Large intestine (tissue), 3 donors: ENCODE measurements at regions not wholly inside any gene's neighbourhood (a gene's known extent, or its start where the extent isn't known, plus 50 kb on each side); places are given as distances from the start of the nearest gene placed in this dataset.

ENCODE experiments used
- DNase-seq, 2 donors: peaks; one replicate each; pipeline versions ENCODE4 v3.0.0 to v3.0.0-alpha.2; 2013
- H3K27ac ChIP-seq: one replicate; pipeline ENCODE4 v1.5.1; 2013; ENCODE audit warnings: low read length
- H3K27me3 ChIP-seq: 2 replicates; pipeline ENCODE4 v1.6.1; 2013; ENCODE audit warnings: low read length; ENCODE audit not compliant: control insufficient read depth, insufficient read depth
- H3K36me3 ChIP-seq: 2 replicates; pipeline ENCODE4 v1.6.1; 2013; ENCODE audit warnings: low read length; ENCODE audit not compliant: control insufficient read depth, insufficient read depth
- H3K4me1 ChIP-seq: one replicate; pipeline ENCODE4 v1.6.1; 2013; ENCODE audit warnings: low read length; ENCODE audit not compliant: control insufficient read depth, insufficient read depth
- H3K4me3 ChIP-seq: one replicate; pipeline ENCODE4 v1.5.1; 2013; ENCODE audit warnings: low read length
- H3K9me3 ChIP-seq: one replicate; pipeline ENCODE4 v1.6.1; 2013; ENCODE audit warnings: mild to moderate bottlenecking, low read depth, low read length, moderate library complexity; ENCODE audit not compliant: control insufficient read depth
- WGBS: methylation state at CpG from one replicate; pipeline ENCODE4 v1.1.5; 2013; ENCODE audit warnings: low lambda C conversion rate; ENCODE audit not compliant: insufficient coverage; 5-methylcytosine and 5-hydroxymethylcytosine counted together

DNA sequence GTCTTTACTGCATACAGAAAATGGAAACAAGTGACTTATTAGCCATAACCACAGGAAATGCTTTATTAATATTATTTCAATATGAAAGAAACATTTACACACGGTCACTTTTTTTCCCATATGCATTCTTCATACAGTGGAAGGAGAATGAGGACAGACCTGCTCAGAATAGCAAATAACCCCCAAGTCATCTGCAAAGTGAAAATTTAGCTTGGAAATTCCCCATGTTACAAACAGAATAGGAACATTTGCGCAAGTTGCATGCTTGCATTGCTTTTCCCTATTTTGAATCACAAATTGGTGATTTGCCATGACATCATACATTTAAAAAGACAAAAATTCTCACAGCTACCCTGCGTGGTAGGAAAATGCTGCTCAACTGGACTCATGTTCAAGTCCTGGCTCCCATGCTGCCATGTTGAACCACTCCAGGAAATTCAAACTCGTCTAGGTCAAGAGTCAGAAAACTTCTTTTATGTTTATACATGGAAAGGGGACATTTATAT lies 102.0 kb downstream of the GP2 start:
- 100% methylated on average over 2 of the region's 4 CpGs for WGBS
- Histone ChIP-seq H3K36me3 (no peaks in the 10 kb centered on the region), H3K27me3 (no peaks in the 10 kb centered on the region), H3K27ac (no peak overlapping the region), H3K4me1 (no peaks in the 10 kb centered on the region), H3K4me3 (no peak overlapping the region), H3K9me3 (no peaks in the 10 kb centered on the region)
- no peak for DNase-seq

DNA sequence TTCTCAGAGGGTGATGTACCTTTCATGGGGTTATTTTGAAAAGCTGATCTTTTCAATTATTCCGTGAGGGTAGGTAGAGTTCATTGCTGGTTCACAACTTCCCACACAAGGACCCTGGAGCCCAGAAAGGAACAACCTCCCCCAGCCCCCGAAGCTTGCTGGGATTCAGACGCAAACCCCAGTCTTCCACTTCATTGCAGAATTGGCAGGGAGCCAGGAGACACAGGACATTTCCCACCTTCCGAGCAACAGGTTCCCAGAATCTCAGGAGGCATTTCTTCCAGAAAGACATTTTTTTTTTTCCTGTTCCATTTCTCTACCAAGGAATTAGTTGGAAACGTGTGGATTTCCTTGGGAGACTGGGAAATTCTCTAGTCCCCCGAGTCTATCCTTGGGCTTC lies 106.1 kb downstream of the GP2 start:
- no peaks in the 10 kb centered on the region for H3K9me3 ChIP-seq
- H3K36me3 ChIP-seq: no peaks in the 10 kb centered on the region
- H3K4me1 ChIP-seq: no peaks in the 10 kb centered on the region
- no peak overlapping the region for H3K27ac ChIP-seq
- 100% methylated on average over 1 of the region's 6 CpGs for WGBS
- no peak overlapping the region for H3K4me3 ChIP-seq
- DNase-seq: no peak
- H3K27me3 ChIP-seq: no peaks in the 10 kb centered on the region

DNA sequence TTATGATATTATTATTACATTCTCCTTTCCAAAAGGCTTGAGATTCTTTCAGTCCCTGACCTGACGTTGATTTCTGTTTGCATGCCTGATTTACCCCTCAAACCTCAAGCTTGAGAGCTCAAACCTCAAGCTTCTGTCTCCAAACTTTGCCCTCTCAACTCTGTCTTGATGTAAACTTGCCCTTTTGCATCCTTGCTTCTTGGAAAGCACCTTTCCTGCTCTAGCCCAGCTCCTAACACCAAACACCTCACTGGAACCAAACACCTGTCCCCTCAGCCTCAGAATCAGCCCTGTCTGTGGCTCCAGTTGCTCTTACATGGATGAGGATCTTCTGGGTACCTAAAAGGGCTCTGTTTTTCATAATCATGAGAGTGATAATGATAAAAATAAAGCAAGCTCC lies 109.2 kb downstream of the GP2 start:
- Histone ChIP-seq H3K27ac (no peak overlapping the region), H3K9me3 (no peaks in the 10 kb centered on the region), H3K36me3 (no peaks in the 10 kb centered on the region), H3K4me1 (no peaks in the 10 kb centered on the region), H3K4me3 (no peak overlapping the region), H3K27me3 (no peaks in the 10 kb centered on the region)
- no peak for DNase-seq
- no CpG with 5 or more reads among the region's 1 CpG for WGBS

DNA sequence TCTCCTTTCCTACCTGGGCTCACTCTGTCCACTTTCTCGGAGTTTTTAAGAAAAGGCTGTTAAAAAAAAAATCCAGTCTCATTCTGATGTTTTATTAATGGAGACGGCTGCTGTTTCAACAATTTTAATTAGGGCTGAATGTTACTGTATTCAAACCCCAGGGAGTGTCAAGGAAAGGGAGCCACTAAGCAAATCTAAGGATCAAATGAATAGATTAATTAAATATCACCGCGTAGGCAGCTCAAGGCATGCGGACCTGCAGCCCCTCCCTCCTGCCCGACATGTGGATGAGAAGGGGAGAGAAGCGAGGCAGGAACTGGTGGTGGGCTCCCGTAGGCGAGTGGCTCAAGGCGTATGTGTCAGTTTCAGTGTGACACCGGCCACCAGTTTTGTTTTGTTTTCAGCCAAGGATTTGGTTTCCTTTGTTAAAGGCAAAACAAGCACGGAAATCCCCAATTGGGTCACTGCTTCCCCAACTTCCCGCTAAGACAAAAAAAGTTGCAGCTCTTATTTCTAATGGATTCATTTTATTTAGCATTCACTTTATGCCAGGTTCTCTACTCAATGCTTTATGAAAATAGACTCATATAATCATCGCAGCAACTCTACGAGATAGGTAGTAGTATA lies 110.6 kb downstream of the GP2 start:
- WGBS: 89% methylated on average over 2 of the region's 15 CpGs

DNA sequence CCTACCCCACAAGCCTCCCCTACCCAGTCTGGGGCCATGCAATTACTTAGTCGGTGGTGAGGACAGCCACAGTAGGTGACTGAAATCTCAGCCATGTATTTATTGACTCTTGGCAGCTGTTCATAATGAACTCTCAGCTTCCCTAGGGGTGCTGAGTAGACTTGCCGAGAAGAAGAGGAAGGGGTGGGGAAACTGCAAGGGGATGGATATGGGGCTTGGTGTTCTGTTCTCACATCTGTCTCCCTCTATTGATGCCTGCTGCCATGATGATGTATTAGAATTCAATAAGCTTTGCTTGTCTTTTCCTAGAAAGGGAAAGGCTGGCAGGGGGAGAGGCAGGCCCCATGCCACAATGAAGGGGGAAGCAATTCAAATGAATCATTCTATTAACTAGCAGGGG lies 112.9 kb downstream of the GP2 start:
- H3K27me3 ChIP-seq: peaks cover 3% of the 10 kb centered on the region
- no CpG with 5 or more reads among the region's 2 CpGs for WGBS
- H3K36me3 ChIP-seq: no peaks in the 10 kb centered on the region
- no peak overlapping the region for H3K27ac ChIP-seq
- H3K4me1 ChIP-seq: no peaks in the 10 kb centered on the region
- no peak overlapping the region for H3K4me3 ChIP-seq
- no peak for DNase-seq
- no peaks in the 10 kb centered on the region for H3K9me3 ChIP-seq

More for the DNA sequence above, 110.6 kb downstream of the GP2 start:
- H3K4me3 ChIP-seq: no peak overlapping the region
- no peak for DNase-seq
- H3K27me3 ChIP-seq: no peaks in the 10 kb centered on the region
- H3K4me1 ChIP-seq: no peaks in the 10 kb centered on the region
- no peak overlapping the region for H3K27ac ChIP-seq
- H3K9me3 ChIP-seq: no peaks in the 10 kb centered on the region
- H3K36me3 ChIP-seq: no peaks in the 10 kb centered on the region

GRCh38 chr16:20203272-20203671 lies 124.0 kb downstream of the GP2 start:
- Histone ChIP-seq H3K27ac (no peak overlapping the region), H3K4me1 (no peaks in the 10 kb centered on the region), H3K36me3 (no peaks in the 10 kb centered on the region), H3K4me3 (no peak overlapping the region), H3K27me3 (no peaks in the 10 kb centered on the region), H3K9me3 (no peaks in the 10 kb centered on the region)
- no peak for DNase-seq
- no CpG with 5 or more reads among the region's 6 CpGs for WGBS

DNA sequence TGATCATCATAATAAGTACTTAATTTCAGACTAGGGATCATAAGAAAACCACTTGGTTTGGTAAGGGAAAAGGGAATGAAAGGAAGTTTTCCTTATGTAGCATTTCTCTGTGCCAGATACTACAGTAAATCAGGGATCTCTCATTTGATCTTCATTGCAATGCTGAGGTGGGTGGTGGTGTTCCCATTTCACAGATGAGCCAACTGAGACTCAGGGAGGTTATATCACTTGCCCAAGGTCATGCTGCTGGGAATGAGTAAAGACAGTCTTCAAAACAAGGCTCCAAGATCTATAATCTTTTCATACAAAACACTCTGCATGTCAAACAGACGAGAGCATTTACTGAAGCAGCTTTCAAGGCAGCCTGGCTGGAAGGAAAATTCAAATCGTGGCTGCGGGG lies 124.6 kb downstream of the GP2 start:
- H3K36me3 ChIP-seq: no peaks in the 10 kb centered on the region
- H3K4me1 ChIP-seq: no peaks in the 10 kb centered on the region
- no CpG with 5 or more reads among the region's 3 CpGs for WGBS
- no peaks in the 10 kb centered on the region for H3K27me3 ChIP-seq
- DNase-seq: no peak
- no peaks in the 10 kb centered on the region for H3K9me3 ChIP-seq
- no peak overlapping the region for H3K4me3 ChIP-seq
- no peak overlapping the region for H3K27ac ChIP-seq

DNA sequence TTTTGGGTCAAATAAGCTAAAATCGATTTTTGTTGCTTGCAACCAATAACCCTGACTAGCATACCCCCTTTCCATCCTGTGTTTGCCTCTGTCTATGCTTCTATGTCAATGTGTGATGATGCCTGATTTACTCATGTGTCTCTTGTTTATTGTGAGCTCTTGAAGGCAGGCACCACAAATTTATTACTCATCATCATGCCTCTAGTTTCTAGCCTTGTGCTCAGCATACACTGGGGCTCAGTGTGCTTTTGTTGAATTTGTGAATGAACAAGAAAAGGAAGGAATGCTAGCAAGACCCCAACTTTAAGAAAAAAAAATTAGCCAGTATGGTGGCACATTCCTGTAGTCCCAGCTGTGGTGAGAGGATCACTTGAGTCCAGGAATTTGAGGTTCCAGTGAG lies 119.1 kb upstream of the GPR139 start:
- 100% methylated on average over 1 of the region's 1 CpG for WGBS
- Histone ChIP-seq H3K9me3 (no peaks in the 10 kb centered on the region), H3K4me1 (no peaks in the 10 kb centered on the region), H3K27me3 (no peaks in the 10 kb centered on the region), H3K4me3 (no peak overlapping the region), H3K36me3 (no peaks in the 10 kb centered on the region), H3K27ac (no peak overlapping the region)
- DNase-seq: no peak

- Histone ChIP-seq H3K9me3 (no peaks in the 10 kb centered on the region), H3K27ac (no peak overlapping the region), H3K4me1 (no peaks in the 10 kb centered on the region), H3K36me3 (no peaks in the 10 kb centered on the region), H3K27me3 (no peaks in the 10 kb centered on the region), H3K4me3 (no peak overlapping the region)
- no peak for DNase-seq
Measured at GRCh38 chr16:20191566-20191965, 117.9 kb upstream of the GPR139 start.

- no peak overlapping the region for H3K27ac ChIP-seq
- H3K4me3 ChIP-seq: no peak overlapping the region
- peaks cover 2% of the 10 kb centered on the region for H3K27me3 ChIP-seq
- no peaks in the 10 kb centered on the region for H3K9me3 ChIP-seq
- DNase-seq: no peak
- WGBS: 82% methylated on average over 2 of the region's 3 CpGs
- no peaks in the 10 kb centered on the region for H3K36me3 ChIP-seq
- H3K4me1 ChIP-seq: no peaks in the 10 kb centered on the region
Measured at GRCh38 chr16:20181949-20182348, 108.3 kb upstream of the GPR139 start.

GRCh38 chr16:20181416-20181815 lies 107.7 kb upstream of the GPR139 start:
- no peak for DNase-seq
- WGBS: no CpG with 5 or more reads among the region's 4 CpGs
- H3K27me3 ChIP-seq: peaks cover 2% of the 10 kb centered on the region
- no peaks in the 10 kb centered on the region for H3K9me3 ChIP-seq
- no peak overlapping the region for H3K4me3 ChIP-seq
- no peaks in the 10 kb centered on the region for H3K4me1 ChIP-seq
- H3K36me3 ChIP-seq: no peaks in the 10 kb centered on the region
- no peak overlapping the region for H3K27ac ChIP-seq
